HEK293T (cell line): ENCODE measurements at regions not wholly inside any gene's neighbourhood (a gene's known extent, or its start where the extent isn't known, plus 50 kb on each side); places are given as distances from the start of the nearest gene placed in this dataset.

Source experiments
- LEF1 ChIP-seq: fragments of 450-650 bp; IDR thresholded peaks from 2 replicates; pipeline ENCODE4 v1.6.1; 2017; ENCODE audit warnings: mild to moderate bottlenecking, borderline replicate concordance
- NFRKB ChIP-seq: fragments of 450-650 bp; IDR thresholded peaks from 2 replicates; pipeline ENCODE4 v1.6.1; 2016; ENCODE audit warnings: mild to moderate bottlenecking, moderate library complexity

DNA sequence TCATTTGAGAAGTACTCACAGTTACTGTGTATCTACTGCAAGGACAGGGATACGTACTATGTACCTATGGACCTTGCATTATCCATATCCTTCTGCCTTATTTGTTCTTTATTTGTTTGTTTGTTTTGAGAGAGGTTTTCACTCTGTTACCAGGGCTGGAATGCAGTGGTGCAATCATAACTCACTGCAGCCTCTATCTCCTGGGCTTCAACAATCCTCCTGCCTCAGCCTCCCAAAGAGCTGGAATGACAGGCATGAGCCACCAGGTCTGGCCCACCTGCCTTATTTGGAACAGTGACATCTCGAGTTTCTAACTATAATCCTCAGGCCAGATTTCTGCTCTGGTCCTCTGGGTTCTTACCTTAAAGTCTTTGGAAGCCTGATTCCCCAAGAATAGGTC lies 395.5 kb upstream of the PKN2 start:
- TF ChIP-seq NFRKB = no peak
- TF ChIP-seq LEF1 = no peak
